ENCODE measurements at regions not wholly inside any gene's neighbourhood (a gene's known extent, or its start where the extent isn't known, plus 50 kb on each side); places are given as distances from the start of the nearest gene placed in this dataset.

DNA sequence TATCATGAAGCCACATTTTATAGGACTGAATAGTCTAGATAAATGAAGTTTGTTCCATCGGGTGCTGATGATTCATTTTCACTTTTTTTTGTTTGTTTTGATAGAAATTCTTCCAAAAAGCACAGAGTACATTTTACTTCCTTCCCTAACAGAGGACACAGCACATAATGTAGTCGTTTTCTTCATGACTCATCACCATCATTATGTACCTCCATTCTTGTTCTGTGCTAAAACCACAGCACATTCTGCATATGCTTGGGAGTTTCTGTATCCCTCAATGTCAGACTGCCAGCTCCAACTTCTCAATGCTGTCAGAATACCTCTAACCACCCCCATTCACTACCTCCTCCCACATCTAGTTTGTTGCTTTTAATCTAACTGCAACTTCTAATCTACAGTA lies 1004.9 kb upstream of the ADGRB3 start (continued):
- TF ChIP-seq, protein P1, sequence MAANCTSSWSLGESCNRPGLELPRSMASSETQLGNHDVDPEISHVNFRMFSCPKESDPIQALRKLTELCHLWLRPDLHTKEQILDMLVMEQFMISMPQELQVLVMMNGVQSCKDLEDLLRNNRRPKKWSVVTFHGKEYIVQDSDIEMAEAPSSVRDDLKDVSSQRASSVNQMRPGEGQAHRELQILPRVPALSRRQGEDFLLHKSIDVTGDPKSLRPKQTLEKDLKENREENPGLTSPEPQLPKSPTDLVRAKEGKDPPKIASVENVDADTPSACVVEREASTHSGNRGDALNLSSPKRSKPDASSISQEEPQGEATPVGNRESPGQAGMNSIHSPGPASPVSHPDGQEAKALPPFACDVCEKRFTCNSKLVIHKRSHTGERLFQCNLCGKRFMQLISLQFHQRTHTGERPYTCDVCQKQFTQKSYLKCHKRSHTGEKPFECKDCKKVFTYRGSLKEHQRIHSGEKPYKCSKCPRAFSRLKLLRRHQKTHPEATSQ (tag by site-specific recombination; IDR thresholded peaks at IDR 0.05), result no peak

DNA sequence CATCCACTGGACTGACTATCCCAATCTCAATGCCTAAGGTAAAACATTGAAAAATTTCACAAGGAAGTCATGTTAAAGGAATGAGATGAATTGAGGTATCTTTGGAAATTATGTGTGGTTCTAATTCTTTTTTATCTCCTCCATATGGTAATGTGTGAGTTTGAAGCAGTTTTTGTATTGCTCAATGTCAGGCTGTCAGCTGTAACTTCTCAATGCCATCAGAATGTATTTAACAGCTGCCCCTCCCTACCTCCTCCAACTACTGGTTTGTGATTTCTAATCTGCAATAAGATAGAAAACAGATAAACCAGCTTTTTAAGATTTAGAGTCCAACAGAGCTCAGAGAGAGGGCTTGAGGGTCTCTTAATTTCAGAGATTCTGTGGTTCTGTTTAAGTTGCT lies 1005.8 kb upstream of the ADGRB3 start:
- ChIA-PET POLR2A (no interaction called here), CTCF (no interaction called here)
- Histone ChIP-seq H3K36me3 (ENCODE audit: control insufficient read depth in 2 of 2, insufficient read depth in 1 of 2, low read length in 2 of 2) (no peaks in the 10 kb centered on the region), H3K4me3 (ENCODE audit: low read depth, low read length) (no peak overlapping the region), H3K4me1 (ENCODE audit: control insufficient read depth, insufficient read depth, low read length) (no peaks in the 10 kb centered on the region), H3K9me3 (ENCODE audit: control insufficient read depth, insufficient read depth, low read depth, low read length) (no peaks in the 10 kb centered on the region), H3K27ac (ENCODE audit: extremely low read depth, low read depth, low read length) (no peak overlapping the region)
- TF ChIP-seq ZNF558 (tag by site-specific recombination; IDR thresholded peaks at IDR 0.05), result no peak
- TF ChIP-seq ZBTB21 (tag by site-specific recombination; IDR thresholded peaks at IDR 0.05), result no peak
- no peak for TF ChIP-seq ZNF561 (tag by site-specific recombination; IDR thresholded peaks at IDR 0.05; ENCODE audit: borderline replicate concordance)
- no peak for TF ChIP-seq ZNF19 (tag by site-specific recombination; IDR thresholded peaks at IDR 0.05; ENCODE audit: low read depth)
- TF ChIP-seq, protein P2, sequence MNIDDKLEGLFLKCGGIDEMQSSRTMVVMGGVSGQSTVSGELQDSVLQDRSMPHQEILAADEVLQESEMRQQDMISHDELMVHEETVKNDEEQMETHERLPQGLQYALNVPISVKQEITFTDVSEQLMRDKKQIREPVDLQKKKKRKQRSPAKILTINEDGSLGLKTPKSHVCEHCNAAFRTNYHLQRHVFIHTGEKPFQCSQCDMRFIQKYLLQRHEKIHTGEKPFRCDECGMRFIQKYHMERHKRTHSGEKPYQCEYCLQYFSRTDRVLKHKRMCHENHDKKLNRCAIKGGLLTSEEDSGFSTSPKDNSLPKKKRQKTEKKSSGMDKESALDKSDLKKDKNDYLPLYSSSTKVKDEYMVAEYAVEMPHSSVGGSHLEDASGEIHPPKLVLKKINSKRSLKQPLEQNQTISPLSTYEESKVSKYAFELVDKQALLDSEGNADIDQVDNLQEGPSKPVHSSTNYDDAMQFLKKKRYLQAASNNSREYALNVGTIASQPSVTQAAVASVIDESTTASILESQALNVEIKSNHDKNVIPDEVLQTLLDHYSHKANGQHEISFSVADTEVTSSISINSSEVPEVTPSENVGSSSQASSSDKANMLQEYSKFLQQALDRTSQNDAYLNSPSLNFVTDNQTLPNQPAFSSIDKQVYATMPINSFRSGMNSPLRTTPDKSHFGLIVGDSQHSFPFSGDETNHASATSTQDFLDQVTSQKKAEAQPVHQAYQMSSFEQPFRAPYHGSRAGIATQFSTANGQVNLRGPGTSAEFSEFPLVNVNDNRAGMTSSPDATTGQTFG (tag by site-specific recombination; IDR thresholded peaks at IDR 0.05; ENCODE audit: borderline replicate concordance), result no peak
- no peak for TF ChIP-seq IKZF3 (tag by site-specific recombination; IDR thresholded peaks at IDR 0.05)
- TF ChIP-seq PRDM1 (tag by site-specific recombination; IDR thresholded peaks at IDR 0.05), result no peak
- TF ChIP-seq ZNF621 (tag by site-specific recombination; IDR thresholded peaks at IDR 0.05), result no peak
- TF ChIP-seq ZNF843 (tag by site-specific recombination; IDR thresholded peaks at IDR 0.05), result no peak
- TF ChIP-seq ZNF658 (tag by site-specific recombination; IDR thresholded peaks at IDR 0.05), result no peak
- no peak for TF ChIP-seq KLF8 (tag by site-specific recombination; IDR thresholded peaks at IDR 0.05)
- TF ChIP-seq ZNF514 (tag by site-specific recombination; IDR thresholded peaks at IDR 0.05), result no peak

DNA sequence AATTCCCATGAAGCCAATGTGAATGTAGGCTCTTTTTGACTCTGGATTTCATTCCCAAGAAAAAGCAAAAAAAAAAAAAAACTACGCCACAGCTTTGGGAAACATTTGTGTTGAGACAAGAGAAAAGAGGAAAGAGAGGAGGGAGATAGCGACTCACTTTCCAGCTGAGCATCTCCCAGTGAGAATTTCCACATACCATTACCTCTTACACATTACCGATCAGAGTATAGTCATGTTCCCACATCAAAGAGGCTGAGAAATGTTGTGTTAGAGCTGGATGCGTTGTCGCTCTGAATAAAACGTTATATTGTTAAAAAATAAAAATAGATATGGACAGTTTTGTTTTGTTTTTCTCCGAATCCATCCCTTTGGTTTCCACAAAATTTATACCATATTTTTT lies 1019.3 kb upstream of the ADGRB3 start:
- POLR2A ChIA-PET, result no interaction called here

More for the DNA sequence above, 1019.3 kb upstream of the ADGRB3 start:
- Histone ChIP-seq H3K36me3 (ENCODE audit: control insufficient read depth in 2 of 2, insufficient read depth in 1 of 2, low read length in 2 of 2) (no peaks in the 10 kb centered on the region), H3K9me3 (ENCODE audit: control insufficient read depth, insufficient read depth, low read depth, low read length) (no peaks in the 10 kb centered on the region), H3K4me1 (ENCODE audit: control insufficient read depth, insufficient read depth, low read length) (no peaks in the 10 kb centered on the region), H3K27ac (ENCODE audit: extremely low read depth, low read depth, low read length) (no peak overlapping the region), H3K4me3 (ENCODE audit: low read depth, low read length) (no peak overlapping the region)
- CTCF ChIA-PET, result no interaction called here
- TF ChIP-seq, protein P3, sequence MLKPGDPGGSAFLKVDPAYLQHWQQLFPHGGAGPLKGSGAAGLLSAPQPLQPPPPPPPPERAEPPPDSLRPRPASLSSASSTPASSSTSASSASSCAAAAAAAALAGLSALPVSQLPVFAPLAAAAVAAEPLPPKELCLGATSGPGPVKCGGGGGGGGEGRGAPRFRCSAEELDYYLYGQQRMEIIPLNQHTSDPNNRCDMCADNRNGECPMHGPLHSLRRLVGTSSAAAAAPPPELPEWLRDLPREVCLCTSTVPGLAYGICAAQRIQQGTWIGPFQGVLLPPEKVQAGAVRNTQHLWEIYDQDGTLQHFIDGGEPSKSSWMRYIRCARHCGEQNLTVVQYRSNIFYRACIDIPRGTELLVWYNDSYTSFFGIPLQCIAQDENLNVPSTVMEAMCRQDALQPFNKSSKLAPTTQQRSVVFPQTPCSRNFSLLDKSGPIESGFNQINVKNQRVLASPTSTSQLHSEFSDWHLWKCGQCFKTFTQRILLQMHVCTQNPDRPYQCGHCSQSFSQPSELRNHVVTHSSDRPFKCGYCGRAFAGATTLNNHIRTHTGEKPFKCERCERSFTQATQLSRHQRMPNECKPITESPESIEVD (tag by site-specific recombination; IDR thresholded peaks at IDR 0.05), result no peak
- TF ChIP-seq ZNF2 (tag by site-specific recombination; IDR thresholded peaks at IDR 0.05) (no peak), ZNF670 (tag by site-specific recombination; IDR thresholded peaks at IDR 0.05; ENCODE audit: low read depth) (no peak), ZNF24 (tag by site-specific recombination; IDR thresholded peaks at IDR 0.05) (no peak), ZNF843 (tag by site-specific recombination; IDR thresholded peaks at IDR 0.05) (no peak), RBAK (tag by site-specific recombination; IDR thresholded peaks at IDR 0.05) (no peak), ZNF707 (tag by site-specific recombination; IDR thresholded peaks at IDR 0.05) (no peak), ZNF792 (tag by site-specific recombination; IDR thresholded peaks at IDR 0.05) (no peak), ZNF529 (tag by site-specific recombination; IDR thresholded peaks at IDR 0.05; ENCODE audit: insufficient replicate concordance) (no peak), OSR2 (tag by site-specific recombination; IDR thresholded peaks at IDR 0.05) (no peak)
- TF ChIP-seq, protein P4, sequence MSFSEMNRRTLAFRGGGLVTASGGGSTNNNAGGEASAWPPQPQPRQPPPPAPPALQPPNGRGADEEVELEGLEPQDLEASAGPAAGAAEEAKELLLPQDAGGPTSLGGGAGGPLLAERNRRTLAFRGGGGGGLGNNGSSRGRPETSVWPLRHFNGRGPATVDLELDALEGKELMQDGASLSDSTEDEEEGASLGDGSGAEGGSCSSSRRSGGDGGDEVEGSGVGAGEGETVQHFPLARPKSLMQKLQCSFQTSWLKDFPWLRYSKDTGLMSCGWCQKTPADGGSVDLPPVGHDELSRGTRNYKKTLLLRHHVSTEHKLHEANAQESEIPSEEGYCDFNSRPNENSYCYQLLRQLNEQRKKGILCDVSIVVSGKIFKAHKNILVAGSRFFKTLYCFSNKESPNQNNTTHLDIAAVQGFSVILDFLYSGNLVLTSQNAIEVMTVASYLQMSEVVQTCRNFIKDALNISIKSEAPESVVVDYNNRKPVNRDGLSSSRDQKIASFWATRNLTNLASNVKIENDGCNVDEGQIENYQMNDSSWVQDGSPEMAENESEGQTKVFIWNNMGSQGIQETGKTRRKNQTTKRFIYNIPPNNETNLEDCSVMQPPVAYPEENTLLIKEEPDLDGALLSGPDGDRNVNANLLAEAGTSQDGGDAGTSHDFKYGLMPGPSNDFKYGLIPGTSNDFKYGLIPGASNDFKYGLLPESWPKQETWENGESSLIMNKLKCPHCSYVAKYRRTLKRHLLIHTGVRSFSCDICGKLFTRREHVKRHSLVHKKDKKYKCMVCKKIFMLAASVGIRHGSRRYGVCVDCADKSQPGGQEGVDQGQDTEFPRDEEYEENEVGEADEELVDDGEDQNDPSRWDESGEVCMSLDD (tag by site-specific recombination; IDR thresholded peaks at IDR 0.05), result no peak

Measured in HEK293 (cell line).